Esophagus mucosa (tissue), 1 donor: ENCODE measurements at regions not wholly inside any gene's neighbourhood (a gene's known extent, or its start where the extent isn't known, plus 50 kb on each side); places are given as distances from the start of the nearest gene placed in this dataset.
"Not testable (repeated sequence)": the region's sequence is repeated elsewhere in the genome, so short reads cannot be mapped to it uniquely, and the experiment has no call there.

Experiments
- ATAC-seq: fragments of 200-7000 bp; cut with Tn5 transposase; one replicate; pipeline ENCODE4 v1.9.1; 2020
- donor health status: DM: yes; HTN: yes; CAD: no.

DNA sequence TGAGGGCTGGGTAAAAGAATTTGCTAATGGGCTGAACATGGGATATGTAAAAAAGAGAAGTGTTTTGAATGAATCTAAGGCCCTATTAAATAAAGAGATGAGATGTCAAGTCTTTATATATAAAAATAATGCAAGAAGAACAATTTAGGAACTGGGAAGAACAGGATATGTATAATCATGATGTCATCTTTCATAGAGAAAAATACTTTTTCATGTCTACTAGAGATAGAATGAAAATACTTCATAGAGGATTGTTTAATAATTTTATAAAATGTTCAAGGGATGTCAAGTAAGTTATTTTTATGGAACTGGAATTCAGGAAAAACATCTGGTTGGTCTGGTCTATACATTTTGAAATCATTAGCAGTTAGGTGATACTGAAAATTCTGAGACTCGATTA is 799.0 kb upstream of the CTNND2 start:
- ATAC-seq, result no peak

DNA sequence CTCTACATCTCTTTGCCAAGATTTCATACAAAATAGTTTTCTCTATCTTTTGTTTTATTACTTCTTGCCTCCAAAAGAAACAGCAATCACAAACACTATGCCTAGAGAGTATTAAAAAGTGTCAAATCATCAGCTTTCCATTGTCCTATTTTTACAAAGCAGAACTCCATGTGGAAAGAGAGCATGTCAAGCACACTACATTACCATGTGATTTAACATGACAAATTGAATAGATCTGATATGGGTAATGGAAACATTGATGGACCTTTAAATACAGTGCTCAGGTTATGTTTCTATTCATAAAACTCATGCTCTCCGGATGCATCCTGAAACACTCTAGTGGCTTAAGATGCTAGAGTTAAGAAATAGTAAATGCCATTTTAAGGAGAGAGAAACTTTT is 791.4 kb upstream of the CTNND2 start:
- ATAC-seq, result no peak

DNA sequence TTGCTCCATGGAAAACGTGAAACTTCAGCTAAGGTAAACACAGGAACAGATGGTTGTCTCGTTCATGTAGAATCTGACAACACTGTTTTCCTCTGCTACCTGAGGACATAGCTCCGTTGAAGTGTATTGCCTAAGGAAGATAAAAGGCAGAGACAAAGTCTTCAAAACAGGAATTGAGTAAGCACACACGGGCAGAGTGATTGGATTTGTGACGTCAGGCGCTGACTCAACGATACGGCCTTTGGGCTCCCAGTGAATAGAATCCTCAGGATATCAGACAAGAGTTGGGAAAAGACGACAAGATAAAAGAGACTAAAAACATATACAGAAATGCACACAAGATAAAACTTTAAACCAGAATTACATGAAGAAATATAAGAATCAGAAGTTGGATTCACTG is 787.1 kb upstream of the CTNND2 start:
- no peak for ATAC-seq

DNA sequence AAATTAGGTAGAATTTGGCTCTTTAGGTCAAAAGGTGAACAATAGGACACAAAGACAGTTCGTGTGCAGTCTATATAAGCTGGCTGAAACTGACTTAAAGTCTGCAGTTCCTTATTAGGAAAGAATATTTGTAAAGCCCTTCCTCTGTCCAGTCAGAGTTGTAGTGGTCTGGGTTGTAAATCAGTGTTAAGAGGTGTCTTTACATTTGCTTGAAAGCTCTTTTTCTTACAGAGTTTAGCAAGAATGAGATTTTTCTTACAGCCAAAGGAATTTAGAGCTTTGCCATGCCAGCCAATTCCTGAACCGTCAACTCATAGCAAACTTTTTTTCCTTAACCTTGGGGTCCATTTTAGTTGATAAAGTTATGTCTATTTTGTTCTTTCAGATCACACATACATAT is 786.1 kb upstream of the CTNND2 start:
- ATAC-seq, result no peak

DNA sequence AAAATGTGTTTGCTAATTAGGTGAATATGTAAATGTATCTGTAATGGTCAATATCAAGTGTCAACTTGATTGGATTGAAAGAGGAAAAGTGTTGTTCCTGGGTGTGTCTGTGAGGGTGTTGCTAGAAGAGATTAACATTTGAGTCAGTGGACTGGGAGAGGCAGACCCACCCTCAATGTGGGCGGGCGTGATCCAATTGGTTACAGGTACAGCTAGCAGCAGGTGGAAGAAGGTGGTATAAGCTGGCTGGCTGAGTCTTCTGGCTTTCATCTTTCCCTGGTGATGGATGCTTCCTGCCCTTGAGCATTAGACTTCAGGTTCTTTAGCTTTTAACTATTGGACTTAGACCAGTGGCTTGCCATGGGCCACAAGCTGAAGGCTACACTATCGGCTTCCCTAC is 779.0 kb upstream of the CTNND2 start:
- no peak for ATAC-seq

DNA sequence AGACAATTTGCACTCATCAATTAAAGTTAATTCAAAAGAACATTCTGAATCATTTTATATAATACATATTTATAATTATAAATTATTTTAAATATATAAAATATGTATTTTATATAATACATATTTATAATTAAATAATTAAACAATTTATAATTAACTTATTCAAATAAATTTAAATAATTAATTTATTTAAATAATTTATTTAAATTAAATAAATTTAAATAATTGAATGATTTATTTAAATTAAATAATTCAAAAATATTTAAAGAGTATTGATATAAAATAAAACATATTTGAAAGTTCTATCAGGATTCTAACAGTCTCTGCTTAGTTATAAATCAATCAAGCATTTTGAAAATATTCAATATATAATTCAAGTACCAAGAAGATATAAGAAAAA is 775.5 kb upstream of the CTNND2 start:
- ATAC-seq, result no peak

DNA sequence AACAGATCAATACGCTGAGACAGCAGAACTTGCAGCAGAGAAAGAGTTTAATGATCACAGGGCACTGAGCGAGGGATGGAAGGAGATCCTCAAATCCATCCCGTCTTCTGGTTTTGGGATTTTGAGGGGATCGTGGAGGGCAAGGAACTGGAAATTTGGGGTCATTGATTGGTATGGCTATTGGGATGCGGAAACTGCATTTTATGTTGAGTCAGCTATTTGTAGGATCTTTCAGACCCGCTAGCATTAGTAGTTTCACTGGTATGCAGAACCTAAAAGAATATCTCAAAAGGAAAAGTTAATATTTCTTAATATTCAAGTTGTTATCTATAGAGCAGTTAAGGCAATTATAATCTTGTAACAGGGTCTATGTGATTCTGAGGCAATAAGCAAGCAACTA is 771.7 kb upstream of the CTNND2 start:
- no peak for ATAC-seq

DNA sequence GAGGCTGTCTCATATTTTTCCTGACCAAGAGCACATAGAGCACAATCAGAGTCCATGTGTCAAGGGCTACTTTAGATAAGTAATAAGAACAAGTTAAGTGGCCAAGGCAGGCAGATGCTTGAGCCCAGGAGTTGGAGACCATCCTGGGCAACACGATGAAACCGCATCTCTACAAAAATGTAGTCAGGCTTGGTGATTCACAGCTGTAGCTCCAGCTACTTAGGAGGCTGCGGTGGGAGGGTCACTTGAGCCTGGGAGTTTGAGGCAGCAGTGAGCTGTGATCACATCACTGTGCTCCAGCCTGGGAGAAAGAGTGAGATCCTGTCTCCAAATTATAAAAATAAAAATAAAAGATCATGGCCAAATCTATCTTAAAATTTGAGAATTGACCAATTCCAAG is 767.9 kb upstream of the CTNND2 start:
- no peak for ATAC-seq

DNA sequence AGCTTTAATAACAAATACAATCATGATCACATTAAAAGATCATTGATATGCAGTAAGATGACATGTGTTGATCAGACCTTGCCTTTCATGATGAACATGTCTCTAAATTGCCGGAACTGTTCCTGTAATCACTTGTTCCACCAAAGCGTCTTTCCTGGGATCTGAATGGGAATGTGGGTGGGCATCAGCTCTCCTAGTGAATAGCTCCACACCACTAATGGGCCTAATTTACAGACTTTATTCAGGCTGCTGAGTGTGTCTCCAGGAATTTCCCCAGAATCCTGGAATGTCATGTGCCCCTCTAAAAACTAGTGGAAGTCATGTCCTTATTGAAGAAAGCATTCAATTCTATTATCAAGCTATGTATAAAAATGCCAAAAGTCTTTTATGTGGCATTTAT is 765.1 kb upstream of the CTNND2 start:
- ATAC-seq, result no peak

DNA sequence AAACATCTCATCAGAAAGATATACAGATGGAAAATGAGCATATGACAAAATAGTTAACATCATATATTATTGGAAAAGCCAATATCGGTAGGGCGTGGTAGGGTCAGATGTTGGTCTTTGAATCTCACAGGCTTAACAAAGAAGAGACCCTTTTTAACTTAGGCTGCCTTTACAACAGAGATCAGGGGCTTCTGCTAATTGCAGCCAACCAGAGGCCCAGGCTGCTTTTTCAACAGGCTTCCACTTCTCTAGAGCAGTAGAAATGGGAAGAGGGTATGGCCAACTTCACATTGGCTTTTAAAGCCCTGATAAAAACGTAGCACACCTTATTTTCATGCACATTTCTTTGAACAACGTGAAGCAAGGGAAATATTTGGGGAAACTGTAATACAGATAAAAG is 764.3 kb upstream of the CTNND2 start:
- no peak for ATAC-seq

DNA sequence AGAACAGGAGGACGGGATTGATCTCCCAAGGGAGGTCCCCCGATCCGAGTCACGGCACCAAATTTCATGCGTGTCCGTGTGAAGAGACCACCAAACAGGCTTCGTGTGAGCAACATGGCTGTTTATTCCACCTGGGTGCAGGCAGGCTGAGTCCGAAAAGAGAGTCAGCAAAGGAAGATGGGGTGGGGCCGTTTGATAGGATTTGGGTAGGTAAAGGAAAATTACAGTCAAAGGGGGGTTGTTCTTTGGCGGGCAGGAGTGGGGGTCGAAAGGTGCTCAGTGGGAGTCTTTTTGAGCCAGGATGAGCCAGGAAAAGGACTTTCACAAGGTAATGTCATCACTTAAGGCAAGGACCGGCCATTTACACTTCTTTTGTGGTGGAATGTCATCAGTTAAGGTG is 763.6 kb upstream of the CTNND2 start:
- not testable (repeated sequence) for ATAC-seq

DNA sequence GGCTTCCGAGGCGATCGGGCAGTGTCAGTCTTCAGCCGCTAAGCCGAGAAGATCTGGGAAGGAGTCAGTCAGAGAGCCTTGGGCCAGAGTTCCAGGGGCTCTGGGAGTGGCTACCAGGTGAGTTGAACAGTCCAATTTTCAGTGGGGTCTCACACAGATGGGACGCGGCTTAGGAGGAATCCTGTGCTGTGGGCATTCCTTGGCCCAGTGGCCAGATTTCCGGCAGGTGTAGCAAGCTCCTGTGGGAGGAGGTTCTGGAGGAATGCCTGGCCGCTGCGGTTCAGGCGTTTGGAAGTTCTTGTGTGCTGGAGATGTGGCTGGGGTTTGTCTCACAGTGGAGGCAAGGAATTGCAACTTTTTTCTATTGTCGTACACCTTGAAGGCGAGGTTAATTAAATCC is 761.5 kb upstream of the CTNND2 start:
- ATAC-seq, result not testable (repeated sequence)

DNA sequence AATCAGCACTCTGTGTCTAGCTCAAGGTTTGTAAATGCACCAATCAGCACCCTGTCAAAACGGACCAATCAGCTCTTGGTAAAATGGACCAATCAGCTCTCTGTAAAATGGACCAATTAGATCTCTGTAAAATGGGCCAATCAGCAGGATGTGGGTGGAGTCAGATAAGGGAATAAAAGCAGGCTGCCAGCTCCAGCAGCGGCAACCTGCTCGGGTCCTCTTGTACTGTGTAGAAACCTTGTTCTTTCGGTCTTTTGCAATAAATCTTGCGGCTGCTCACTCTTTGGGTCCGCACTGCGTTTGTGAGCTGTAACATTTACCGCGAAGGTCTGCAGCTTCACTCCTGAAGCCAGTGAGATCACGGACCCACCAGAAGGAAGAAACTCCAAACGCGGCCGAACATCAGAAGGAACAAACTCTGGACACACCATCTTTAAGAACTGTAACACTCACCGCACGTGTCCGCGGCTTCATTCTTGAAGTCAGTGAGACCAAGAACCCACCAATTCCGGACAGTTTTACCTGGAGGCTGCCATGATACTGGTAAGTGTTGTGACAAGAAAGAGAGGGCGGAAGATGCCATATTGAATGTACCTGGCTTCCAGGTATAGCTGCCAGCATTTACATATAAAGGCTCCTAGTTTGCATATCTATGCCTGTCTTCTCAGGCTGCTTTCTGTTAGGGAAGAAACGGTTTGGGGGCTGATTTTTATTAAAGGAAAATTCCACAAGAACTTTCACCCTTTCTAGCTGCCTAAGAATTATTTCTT is 758.5 kb upstream of the CTNND2 start:
- no peak for ATAC-seq

DNA sequence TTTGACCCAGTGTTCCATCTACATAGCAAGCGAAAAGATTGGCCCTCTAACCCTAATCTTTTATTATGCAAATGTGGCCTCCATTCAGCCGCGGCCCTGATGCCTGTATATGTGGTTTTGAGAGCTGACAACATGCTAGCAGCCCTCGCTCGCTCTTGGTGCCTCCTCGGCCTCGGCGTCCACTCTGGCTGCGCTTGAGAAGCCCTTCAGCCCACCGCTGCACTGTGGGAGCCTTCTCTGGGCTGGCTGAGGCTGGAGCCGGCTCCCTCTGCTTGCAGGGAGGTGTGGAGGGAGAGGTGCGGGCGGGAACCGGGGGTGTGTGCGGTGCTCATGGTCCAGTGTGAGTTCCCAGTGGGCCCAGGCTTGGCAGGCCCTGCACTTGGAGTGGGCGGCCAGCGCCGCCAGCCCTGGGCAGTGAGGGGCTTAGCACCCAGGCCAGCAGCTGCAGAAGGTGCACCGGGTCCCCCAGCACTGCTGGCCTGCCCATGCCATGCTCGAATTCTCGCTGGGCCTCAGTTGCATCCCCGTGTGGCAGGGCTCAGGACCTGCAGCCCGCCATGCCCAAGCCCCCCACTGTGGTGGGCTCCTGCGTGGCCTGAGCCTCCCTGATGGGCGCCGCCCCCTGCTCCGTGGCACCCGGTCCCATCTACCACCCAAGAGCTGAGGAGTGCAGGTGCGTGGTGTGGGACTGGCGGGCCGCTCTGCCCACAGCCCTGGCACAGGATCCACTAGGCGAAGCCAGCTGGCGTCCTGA is 757.5 kb upstream of the CTNND2 start:
- no peak for ATAC-seq

DNA sequence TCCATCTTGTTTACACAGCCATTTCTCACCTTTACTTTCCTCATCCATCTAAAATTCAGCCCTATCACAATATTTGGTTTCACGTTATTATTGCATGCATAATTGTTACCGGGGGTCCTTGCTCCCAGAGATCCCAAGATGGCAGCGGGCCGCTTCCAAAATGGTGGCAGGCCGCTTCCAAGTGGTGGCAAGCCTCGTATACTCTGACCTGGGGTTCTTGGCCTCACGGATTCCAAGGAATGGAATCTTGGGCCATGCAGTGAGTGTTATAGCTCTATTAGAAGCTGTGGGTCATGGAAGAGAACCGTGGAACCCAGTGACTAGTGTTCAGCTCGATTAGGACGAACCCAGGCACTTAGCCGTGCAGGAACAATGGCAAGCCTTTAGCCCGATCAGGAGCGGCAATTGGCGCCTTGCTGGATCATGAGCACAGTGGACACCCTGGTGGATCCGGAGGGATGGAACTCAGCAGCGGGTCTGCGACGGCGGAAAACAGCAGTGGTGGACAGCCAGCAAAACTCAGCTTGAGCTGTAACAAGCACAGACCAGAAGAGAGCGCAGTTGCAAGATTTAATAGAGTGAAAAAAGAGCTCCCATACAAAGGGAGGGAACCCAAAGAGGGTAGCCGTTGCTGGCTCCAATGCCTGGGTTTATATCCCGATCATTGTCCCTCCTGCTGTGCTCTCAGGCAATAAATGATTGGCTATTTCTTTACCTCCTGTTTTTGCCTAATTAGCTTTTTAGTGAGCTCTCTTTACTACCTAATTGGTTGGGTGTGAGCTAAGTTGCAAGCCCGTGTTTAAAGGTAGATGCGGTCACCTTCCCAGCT is 756.2 kb upstream of the CTNND2 start:
- ATAC-seq, result not testable (repeated sequence)

DNA sequence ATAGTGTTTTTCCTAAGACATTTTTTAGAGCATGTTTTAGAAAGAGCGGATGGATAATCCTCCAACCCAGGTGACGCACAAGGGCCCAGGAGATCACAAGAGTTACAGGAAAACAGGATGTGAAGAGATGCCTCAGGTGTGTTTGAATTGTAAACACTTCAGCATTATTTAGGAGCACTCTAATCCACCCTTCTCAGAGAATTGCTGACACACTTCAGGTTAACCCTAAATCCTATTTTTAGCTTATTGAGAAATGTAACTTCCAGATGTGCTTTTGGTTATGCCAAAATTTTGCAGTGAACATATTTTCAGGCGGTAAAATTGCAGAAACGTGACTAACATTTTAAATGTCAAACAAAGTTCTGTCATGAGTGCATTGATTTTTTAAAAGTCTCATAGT is 755.4 kb upstream of the CTNND2 start:
- no peak for ATAC-seq

DNA sequence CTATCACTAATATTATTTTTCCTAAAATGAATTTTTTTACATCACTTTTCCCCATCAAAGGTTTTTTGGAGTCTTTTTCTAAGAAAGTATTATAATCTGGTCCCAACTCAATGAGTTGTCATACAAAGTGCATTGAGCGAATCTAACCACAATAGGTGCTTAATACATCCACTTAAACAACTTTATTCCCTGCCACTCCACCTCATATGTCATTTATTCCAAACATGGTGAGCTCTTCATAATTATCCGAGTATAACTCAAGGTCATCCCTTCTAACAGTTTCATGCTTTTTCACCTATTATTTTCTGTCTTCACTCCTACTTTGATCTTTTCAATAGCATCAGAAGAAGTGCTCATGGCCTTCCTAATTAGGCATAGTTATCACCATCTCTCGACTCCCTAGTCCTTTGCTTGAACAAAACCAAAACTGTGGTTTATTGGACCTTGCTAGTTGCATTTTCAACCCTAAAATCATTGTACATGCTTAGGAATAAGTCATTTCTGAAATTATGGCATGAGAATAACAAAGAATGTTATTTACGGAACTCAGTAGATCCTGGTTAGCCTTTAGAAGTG is 754.7 kb upstream of the CTNND2 start:
- ATAC-seq, result no peak

DNA sequence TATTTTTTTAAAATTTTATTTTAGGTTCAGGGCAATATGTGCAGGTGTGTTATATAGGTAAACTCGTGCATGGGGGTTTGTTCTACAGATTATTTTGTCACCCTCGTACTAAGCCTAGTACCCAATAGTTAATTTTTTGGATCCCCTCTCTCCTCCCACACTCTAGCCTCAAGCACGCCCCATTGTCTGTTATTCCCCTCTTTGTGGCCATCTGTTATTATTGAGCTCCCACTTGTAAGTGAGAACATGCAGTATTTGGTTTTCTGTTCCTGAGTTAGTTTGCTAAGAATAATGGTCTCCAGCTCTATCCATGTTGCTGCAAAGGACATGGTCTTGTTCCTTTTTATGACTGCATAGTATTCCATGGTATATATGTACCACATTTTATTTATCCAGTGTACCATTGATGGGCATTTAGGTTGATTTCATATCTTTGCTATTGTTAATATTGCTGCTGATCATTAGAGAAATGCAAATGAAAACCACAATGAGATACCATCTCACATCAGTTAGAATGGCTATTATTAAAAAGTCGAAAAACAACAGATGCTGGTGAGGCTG is 753.7 kb upstream of the CTNND2 start:
- not testable (repeated sequence) for ATAC-seq

DNA sequence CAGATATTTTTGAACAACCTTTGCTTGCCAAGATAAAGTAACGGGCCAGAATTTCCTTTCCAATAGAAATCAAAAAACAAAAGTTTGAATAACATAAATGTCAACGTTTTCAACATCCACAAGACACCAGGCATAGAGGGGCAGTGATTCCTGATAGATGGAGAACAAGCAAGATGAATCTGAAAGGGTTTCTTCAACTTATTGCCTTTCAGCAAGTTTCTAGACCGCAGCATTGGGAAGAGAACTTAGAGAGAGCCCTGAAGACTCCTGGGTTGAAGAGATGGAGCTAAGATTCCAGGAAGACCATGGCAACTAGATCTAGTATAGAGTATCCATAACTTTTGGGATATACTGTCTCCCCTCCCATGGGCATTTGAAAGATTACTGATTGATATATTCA is 751.4 kb upstream of the CTNND2 start:
- no peak for ATAC-seq

DNA sequence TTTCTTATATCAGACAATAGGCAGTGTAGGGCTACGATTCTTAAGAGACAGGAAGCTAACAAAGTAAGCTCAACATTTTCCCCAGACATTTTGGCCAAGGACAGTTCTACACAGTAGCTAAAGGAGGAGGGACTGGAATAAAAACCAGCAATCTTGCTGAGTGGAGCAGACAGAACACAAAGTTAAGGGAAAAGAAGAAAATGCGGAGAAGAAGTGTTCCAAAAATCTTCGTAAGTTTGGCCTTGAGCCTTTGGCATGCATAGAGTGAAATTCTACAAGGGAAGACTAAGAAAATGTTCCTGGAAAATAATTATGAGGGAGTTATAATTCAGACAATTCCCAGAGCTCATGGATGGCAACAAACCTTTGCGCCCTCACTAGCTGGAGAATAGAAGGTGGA is 748.0 kb upstream of the CTNND2 start:
- ATAC-seq, result no peak

DNA sequence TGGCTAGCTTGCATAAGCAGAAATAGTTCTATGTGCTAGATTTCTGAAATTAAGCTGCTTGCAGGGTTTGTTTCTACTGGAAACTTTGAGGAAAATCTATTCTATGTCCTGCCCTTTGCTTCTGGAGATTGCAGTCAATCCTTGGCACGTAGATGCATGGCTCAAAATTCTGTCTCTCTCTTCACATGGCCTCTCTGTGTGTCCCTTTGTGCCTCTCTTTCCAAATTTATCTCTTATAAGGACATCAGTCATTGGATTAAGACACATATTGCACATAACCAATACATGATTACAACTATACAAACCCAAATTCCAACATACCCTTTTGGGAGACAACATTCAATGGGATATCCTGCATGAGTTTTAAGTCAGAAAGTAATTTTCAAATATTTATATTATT is 744.3 kb upstream of the CTNND2 start:
- no peak for ATAC-seq

DNA sequence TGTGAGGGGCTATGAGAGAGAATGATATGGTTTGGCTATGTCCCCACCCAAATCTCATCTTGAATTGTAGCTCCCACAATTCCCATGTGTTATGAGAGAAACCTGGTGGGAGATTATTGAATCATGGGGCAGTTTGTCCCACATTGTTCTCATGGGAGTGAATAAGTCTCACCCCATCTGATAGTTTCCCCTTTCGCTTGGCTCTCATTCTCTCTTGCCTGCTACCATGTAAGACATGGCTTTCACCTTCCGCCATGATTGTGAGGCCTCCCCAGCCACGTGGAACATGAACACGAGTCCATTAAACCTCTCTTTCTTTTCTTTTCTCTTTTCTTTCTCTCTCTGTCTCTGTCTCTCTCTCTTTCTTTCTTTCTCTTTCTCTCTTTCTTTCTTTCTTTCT is 743.4 kb upstream of the CTNND2 start:
- ATAC-seq, result no peak

DNA sequence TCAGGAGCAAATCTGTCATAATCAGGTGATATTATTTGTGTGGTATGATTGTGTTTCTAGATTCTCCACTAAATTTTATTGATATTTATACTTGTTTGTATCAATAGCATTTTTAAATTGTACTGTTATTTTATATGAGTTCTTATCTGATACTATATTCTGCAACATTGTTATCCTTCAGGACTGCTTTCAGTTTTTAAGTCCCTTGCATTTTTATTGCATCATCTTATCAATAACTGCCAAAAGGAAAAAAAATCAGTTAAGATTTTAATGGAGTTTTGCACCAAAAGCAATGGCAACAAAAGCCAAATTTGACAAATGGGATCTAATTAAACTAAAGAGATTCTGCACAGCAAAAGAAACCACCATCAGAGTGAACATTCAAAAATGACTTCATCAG is 741.3 kb upstream of the CTNND2 start:
- no peak for ATAC-seq
